ENCODE measurements at regions not wholly inside any gene's neighbourhood (a gene's known extent, or its start where the extent isn't known, plus 50 kb on each side); places are given as distances from the start of the nearest gene placed in this dataset.
"Not testable (repeated sequence)": the region's sequence is repeated elsewhere in the genome, so short reads cannot be mapped to it uniquely, and the experiment has no call there.

GRCh38 chr6:49145280-49145679 is 317.8 kb downstream of the MMUT start:
- DNase-seq (ENCODE audit: extremely low read depth in 1 of 11, low read depth in 9 of 11, low spot score in 4 of 11) = no peak

- DNase-seq (ENCODE audit: extremely low read depth in 1 of 11, low read depth in 9 of 11, low spot score in 4 of 11) = no peak
Observed at GRCh38 chr6:49142421-49143151, 320.5 kb downstream of the MMUT start.

- no peak for DNase-seq (ENCODE audit: extremely low read depth in 1 of 11, low read depth in 9 of 11, low spot score in 4 of 11)
Observed at GRCh38 chr6:49121970-49122369, 341.1 kb downstream of the MMUT start.

- DNase-seq (ENCODE audit: extremely low read depth in 1 of 11, low read depth in 9 of 11, low spot score in 4 of 11) = no peak
Observed at GRCh38 chr6:49118478-49118877, 344.6 kb downstream of the MMUT start.

GRCh38 chr6:49110916-49111315 is 352.1 kb downstream of the MMUT start:
- DNase-seq (ENCODE audit: extremely low read depth in 1 of 11, low read depth in 9 of 11, low spot score in 4 of 11) = no peak

- DNase-seq (ENCODE audit: extremely low read depth in 1 of 11, low read depth in 9 of 11, low spot score in 4 of 11) = not testable (repeated sequence)
Observed at GRCh38 chr6:49097664-49098063, 365.4 kb downstream of the MMUT start.

- no peak for DNase-seq (ENCODE audit: extremely low read depth in 1 of 11, low read depth in 9 of 11, low spot score in 4 of 11)
Observed at GRCh38 chr6:49097116-49097515, 365.9 kb downstream of the MMUT start.

- no peak for DNase-seq (ENCODE audit: extremely low read depth in 1 of 11, low read depth in 9 of 11, low spot score in 4 of 11)
Observed at GRCh38 chr6:49088631-49089030, 374.4 kb downstream of the MMUT start.

GRCh38 chr6:49087369-49087768 is 375.7 kb downstream of the MMUT start:
- DNase-seq (ENCODE audit: extremely low read depth in 1 of 11, low read depth in 9 of 11, low spot score in 4 of 11) = no peak

GRCh38 chr6:49082611-49083010 is 380.4 kb downstream of the MMUT start:
- DNase-seq (ENCODE audit: extremely low read depth in 1 of 11, low read depth in 9 of 11, low spot score in 4 of 11) = no peak

- no peak for DNase-seq (ENCODE audit: extremely low read depth in 1 of 11, low read depth in 9 of 11, low spot score in 4 of 11)
Observed at GRCh38 chr6:49072885-49073620, 390.0 kb downstream of the MMUT start.

- no peak for DNase-seq (ENCODE audit: extremely low read depth in 1 of 11, low read depth in 9 of 11, low spot score in 4 of 11)
Observed at GRCh38 chr6:49072146-49072545, 390.9 kb downstream of the MMUT start.

GRCh38 chr6:49070411-49070810 is 392.6 kb downstream of the MMUT start:
- DNase-seq (ENCODE audit: extremely low read depth in 1 of 11, low read depth in 9 of 11, low spot score in 4 of 11) = no peak

GRCh38 chr6:49054311-49054710 is 408.7 kb downstream of the MMUT start:
- DNase-seq (ENCODE audit: extremely low read depth in 1 of 11, low read depth in 9 of 11, low spot score in 4 of 11) = no peak

GRCh38 chr6:49052901-49053300 is 410.2 kb downstream of the MMUT start:
- DNase-seq (ENCODE audit: extremely low read depth in 1 of 11, low read depth in 9 of 11, low spot score in 4 of 11) = no peak

- no peak for DNase-seq (ENCODE audit: extremely low read depth in 1 of 11, low read depth in 9 of 11, low spot score in 4 of 11)
Observed at GRCh38 chr6:49051281-49051680, 411.8 kb downstream of the MMUT start.

GRCh38 chr6:49050584-49050983 is 412.5 kb downstream of the MMUT start:
- no peak for DNase-seq (ENCODE audit: extremely low read depth in 1 of 11, low read depth in 9 of 11, low spot score in 4 of 11)

GRCh38 chr6:49038294-49038822 is 424.7 kb downstream of the MMUT start:
- no peak for DNase-seq (ENCODE audit: extremely low read depth in 1 of 11, low read depth in 9 of 11, low spot score in 4 of 11)

GRCh38 chr6:49030251-49031020 is 432.6 kb downstream of the MMUT start:
- no peak for DNase-seq (ENCODE audit: extremely low read depth in 1 of 11, low read depth in 9 of 11, low spot score in 4 of 11)

- no peak for DNase-seq (ENCODE audit: extremely low read depth in 1 of 11, low read depth in 9 of 11, low spot score in 4 of 11)
Observed at GRCh38 chr6:49027644-49028043, 435.4 kb downstream of the MMUT start.

Data from renal cortex interstitium (tissue), 11 donors.